ENCODE measurements at regions not wholly inside any gene's neighbourhood (a gene's known extent, or its start where the extent isn't known, plus 50 kb on each side); places are given as distances from the start of the nearest gene placed in this dataset.

GRCh38 chr11:106471276-106471675 lies 393.8 kb downstream of the AASDHPPT start:
- Mint-ChIP-seq H3K9me3 (peaks cover 2% of the 10 kb centered on the region), H3K27ac (no peak overlapping the region), H3K36me3 (ENCODE audit: low read depth) (no peaks in the 10 kb centered on the region), H3K27me3 (no peaks in the 10 kb centered on the region), H3K4me3 (no peak overlapping the region), H3K4me1 (ENCODE audit: low read depth) (no peaks in the 10 kb centered on the region)
- CTCF ChIA-PET, result no interaction called here
- DNase-seq (no peak), ATAC-seq (no peak)
- POLR2A ChIA-PET, result no interaction called here
- intact Hi-C loops (cut with micrococcal nuclease), result no loop called here
- no peak for TF ChIP-seq CTCF (IDR thresholded peaks at IDR 0.05)

- Mint-ChIP-seq H3K27me3 (no peaks in the 10 kb centered on the region), H3K4me3 (no peak overlapping the region), H3K27ac (no peak overlapping the region), H3K4me1 (ENCODE audit: low read depth) (no peaks in the 10 kb centered on the region), H3K36me3 (ENCODE audit: low read depth) (no peaks in the 10 kb centered on the region), H3K9me3 (no peaks in the 10 kb centered on the region)
- DNase-seq (no peak), ATAC-seq (no peak)
- ChIA-PET POLR2A (no interaction called here), CTCF (no interaction called here)
- intact Hi-C loops (cut with micrococcal nuclease), result no loop called here
- no peak for TF ChIP-seq CTCF (IDR thresholded peaks at IDR 0.05)
These were observed 395.7 kb downstream of the AASDHPPT start for GRCh38 chr11:106473089-106473722.

GRCh38 chr11:106474274-106474673 lies 396.8 kb downstream of the AASDHPPT start:
- H3K4me1 Mint-ChIP-seq (ENCODE audit: low read depth), result no peaks in the 10 kb centered on the region
- no peaks in the 10 kb centered on the region for H3K36me3 Mint-ChIP-seq (ENCODE audit: low read depth)
- H3K4me3 Mint-ChIP-seq, result no peak overlapping the region
- no peak for ATAC-seq
- no peak overlapping the region for H3K27ac Mint-ChIP-seq
- intact Hi-C loops (cut with micrococcal nuclease), result no loop called here
- peaks cover 1% of the 10 kb centered on the region for H3K9me3 Mint-ChIP-seq
- DNase-seq, result no peak
- H3K27me3 Mint-ChIP-seq, result no peaks in the 10 kb centered on the region
- POLR2A ChIA-PET, result no interaction called here
- CTCF ChIA-PET, result no interaction called here
- TF ChIP-seq CTCF (IDR thresholded peaks at IDR 0.05), result no peak

GRCh38 chr11:106475181-106475580 lies 397.7 kb downstream of the AASDHPPT start:
- H3K27ac Mint-ChIP-seq, result no peak overlapping the region
- ChIA-PET CTCF (no interaction called here), POLR2A (no interaction called here)
- no peak overlapping the region for H3K4me3 Mint-ChIP-seq
- no peaks in the 10 kb centered on the region for H3K27me3 Mint-ChIP-seq
- H3K9me3 Mint-ChIP-seq, result peaks cover 1% of the 10 kb centered on the region
- H3K36me3 Mint-ChIP-seq (ENCODE audit: low read depth), result no peaks in the 10 kb centered on the region
- DNase-seq (no peak), ATAC-seq (no peak)
- TF ChIP-seq CTCF (IDR thresholded peaks at IDR 0.05), result no peak
- intact Hi-C loops (cut with micrococcal nuclease), result no loop called here
- H3K4me1 Mint-ChIP-seq (ENCODE audit: low read depth), result no peaks in the 10 kb centered on the region

- no peak overlapping the region for H3K4me3 Mint-ChIP-seq
- no peak for TF ChIP-seq CTCF (IDR thresholded peaks at IDR 0.05)
- H3K27ac Mint-ChIP-seq, result no peak overlapping the region
- H3K9me3 Mint-ChIP-seq, result peaks cover 1% of the 10 kb centered on the region
- no peaks in the 10 kb centered on the region for H3K36me3 Mint-ChIP-seq (ENCODE audit: low read depth)
- intact Hi-C loops (cut with micrococcal nuclease), result no loop called here
- ChIA-PET CTCF (no interaction called here), POLR2A (no interaction called here)
- no peaks in the 10 kb centered on the region for H3K4me1 Mint-ChIP-seq (ENCODE audit: low read depth)
- no peak for DNase-seq
- ATAC-seq, result no peak
- H3K27me3 Mint-ChIP-seq, result no peaks in the 10 kb centered on the region
These were observed 400.3 kb downstream of the AASDHPPT start for GRCh38 chr11:106477776-106478175.

Data from activated CD8-positive, alpha-beta T cell treated with anti-CD3 and anti-CD28 coated beads for 36 hours (primary cell).